ENCODE measurements at regions not wholly inside any gene's neighbourhood (a gene's known extent, or its start where the extent isn't known, plus 50 kb on each side); places are given as distances from the start of the nearest gene placed in this dataset.

DNA sequence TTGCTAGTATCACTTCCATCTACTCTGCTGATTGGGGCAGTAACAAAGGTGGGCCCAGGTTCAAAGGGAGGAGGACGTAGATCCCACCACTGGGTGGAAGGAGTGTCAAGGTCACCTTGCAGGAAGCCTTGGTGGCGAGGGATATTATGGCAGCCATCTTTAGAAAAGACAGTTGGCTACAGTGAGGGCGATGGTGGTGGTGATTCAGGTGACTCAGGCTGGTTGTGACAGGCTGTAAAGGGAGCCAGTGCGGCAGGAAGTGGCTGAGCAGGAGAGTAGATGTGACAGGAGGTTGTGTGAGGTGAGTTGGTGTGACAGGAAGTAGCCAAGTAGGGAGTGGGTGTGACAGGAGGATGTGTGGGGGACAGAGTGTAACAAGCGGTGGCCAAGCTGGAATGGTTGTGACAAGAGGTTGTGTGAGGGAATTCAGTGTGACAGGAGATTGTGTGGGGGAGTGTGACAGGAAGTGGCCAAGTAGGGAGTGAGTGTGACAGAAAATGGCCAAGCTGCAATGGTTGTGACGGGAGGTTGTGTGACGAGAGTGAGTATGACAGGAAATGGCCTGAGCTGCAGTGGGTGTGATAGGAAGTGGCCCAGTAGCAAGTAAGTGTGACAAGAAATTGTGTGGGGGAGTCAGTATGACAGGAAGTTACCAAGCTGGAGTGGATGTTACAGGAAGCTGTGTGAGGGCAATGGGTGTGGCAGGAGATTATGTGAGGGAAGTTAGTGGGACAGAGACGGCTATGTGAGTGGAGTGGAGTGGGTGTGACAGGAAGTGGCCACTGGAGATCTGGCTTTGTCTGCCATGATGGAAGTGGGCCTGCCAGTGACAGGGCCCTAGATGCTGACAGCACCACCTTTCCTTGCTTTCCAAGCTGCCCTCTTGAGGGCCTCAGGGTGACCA, 136.5 kb upstream of the MYL2 start (continued):
- TF ChIP-seq CHD1 (IDR thresholded peaks at IDR 0.05; ENCODE audit: low read depth, low read length) (no peak), SPI1 (IDR thresholded peaks at IDR 0.05; ENCODE audit: borderline replicate concordance, insufficient read depth, low read depth, low read length) (no peak), TCF12 (IDR thresholded peaks at IDR 0.05; ENCODE audit: low read depth, low read length) (no peak), POLR2AphosphoS5 (IDR thresholded peaks at IDR 0.05; ENCODE audit: low read length) (no peak), NR2F1 (conservative IDR thresholded peaks at IDR 0.05) (no peak), EED (IDR thresholded peaks at IDR 0.05; ENCODE audit: low read depth) (no peak), YY1 (IDR thresholded peaks at IDR 0.05; ENCODE audit: low read depth, low read length) (peak; percentile 53; the same call in 1 of the 2 replicates), SRF (IDR thresholded peaks at IDR 0.05; ENCODE audit: low read depth in 2 of 2, low read length in 2 of 2) (peak; percentile 81 to 85), GABPA (IDR thresholded peaks at IDR 0.05; ENCODE audit: low read depth) (peak; percentile 75), PAX8 (IDR thresholded peaks at IDR 0.05) (no peak), ETV6 (conservative IDR thresholded peaks at IDR 0.05 in 1 of 2, IDR thresholded peaks at IDR 0.05 in 1 of 2; ENCODE audit: borderline replicate concordance in 1 of 2, low read depth in 1 of 2) (peak in 1 of 2 experiments; percentile 57; a peak in 2 of 4 replicates), ZZZ3 (IDR thresholded peaks at IDR 0.05; ENCODE audit: control insufficient read depth, insufficient read length, low read depth) (no peak), NBN (IDR thresholded peaks at IDR 0.05) (peak; percentile 59; the same call in 1 of the 2 replicates), MYC (IDR thresholded peaks at IDR 0.05; ENCODE audit: insufficient read depth, insufficient read length, insufficient replicate concordance, low read length, severe bottlenecking) (no peak), WRNIP1 (IDR thresholded peaks at IDR 0.05; ENCODE audit: borderline replicate concordance, low read depth, low read length) (no peak), TARDBP (IDR thresholded peaks at IDR 0.05; ENCODE audit: borderline replicate concordance) (no peak), MTA3 (IDR thresholded peaks at IDR 0.05; ENCODE audit: borderline replicate concordance, low read length) (no peak; the same call in 1 of the 2 replicates), ZNF217 (IDR thresholded peaks at IDR 0.05) (no peak)
- TF ChIP-seq, protein P1, sequence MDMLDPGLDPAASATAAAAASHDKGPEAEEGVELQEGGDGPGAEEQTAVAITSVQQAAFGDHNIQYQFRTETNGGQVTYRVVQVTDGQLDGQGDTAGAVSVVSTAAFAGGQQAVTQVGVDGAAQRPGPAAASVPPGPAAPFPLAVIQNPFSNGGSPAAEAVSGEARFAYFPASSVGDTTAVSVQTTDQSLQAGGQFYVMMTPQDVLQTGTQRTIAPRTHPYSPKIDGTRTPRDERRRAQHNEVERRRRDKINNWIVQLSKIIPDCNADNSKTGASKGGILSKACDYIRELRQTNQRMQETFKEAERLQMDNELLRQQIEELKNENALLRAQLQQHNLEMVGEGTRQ (IDR thresholded peaks at IDR 0.05; ENCODE audit: borderline replicate concordance, low read depth, low read length), result no peak
- TF ChIP-seq, protein P2, sequence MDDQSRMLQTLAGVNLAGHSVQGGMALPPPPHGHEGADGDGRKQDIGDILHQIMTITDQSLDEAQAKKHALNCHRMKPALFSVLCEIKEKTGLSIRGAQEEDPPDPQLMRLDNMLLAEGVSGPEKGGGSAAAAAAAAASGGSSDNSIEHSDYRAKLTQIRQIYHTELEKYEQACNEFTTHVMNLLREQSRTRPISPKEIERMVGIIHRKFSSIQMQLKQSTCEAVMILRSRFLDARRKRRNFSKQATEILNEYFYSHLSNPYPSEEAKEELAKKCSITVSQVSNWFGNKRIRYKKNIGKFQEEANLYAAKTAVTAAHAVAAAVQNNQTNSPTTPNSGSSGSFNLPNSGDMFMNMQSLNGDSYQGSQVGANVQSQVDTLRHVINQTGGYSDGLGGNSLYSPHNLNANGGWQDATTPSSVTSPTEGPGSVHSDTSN (IDR thresholded peaks at IDR 0.05; ENCODE audit: insufficient replicate concordance, low read depth, low read length), result no peak
- TF ChIP-seq, protein P3, sequence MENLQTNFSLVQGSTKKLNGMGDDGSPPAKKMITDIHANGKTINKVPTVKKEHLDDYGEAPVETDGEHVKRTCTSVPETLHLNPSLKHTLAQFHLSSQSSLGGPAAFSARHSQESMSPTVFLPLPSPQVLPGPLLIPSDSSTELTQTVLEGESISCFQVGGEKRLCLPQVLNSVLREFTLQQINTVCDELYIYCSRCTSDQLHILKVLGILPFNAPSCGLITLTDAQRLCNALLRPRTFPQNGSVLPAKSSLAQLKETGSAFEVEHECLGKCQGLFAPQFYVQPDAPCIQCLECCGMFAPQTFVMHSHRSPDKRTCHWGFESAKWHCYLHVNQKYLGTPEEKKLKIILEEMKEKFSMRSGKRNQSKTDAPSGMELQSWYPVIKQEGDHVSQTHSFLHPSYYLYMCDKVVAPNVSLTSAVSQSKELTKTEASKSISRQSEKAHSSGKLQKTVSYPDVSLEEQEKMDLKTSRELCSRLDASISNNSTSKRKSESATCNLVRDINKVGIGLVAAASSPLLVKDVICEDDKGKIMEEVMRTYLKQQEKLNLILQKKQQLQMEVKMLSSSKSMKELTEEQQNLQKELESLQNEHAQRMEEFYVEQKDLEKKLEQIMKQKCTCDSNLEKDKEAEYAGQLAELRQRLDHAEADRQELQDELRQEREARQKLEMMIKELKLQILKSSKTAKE (IDR thresholded peaks at IDR 0.05; ENCODE audit: low read depth, poor library complexity, severe bottlenecking), result no peak
- TF ChIP-seq, protein P4, sequence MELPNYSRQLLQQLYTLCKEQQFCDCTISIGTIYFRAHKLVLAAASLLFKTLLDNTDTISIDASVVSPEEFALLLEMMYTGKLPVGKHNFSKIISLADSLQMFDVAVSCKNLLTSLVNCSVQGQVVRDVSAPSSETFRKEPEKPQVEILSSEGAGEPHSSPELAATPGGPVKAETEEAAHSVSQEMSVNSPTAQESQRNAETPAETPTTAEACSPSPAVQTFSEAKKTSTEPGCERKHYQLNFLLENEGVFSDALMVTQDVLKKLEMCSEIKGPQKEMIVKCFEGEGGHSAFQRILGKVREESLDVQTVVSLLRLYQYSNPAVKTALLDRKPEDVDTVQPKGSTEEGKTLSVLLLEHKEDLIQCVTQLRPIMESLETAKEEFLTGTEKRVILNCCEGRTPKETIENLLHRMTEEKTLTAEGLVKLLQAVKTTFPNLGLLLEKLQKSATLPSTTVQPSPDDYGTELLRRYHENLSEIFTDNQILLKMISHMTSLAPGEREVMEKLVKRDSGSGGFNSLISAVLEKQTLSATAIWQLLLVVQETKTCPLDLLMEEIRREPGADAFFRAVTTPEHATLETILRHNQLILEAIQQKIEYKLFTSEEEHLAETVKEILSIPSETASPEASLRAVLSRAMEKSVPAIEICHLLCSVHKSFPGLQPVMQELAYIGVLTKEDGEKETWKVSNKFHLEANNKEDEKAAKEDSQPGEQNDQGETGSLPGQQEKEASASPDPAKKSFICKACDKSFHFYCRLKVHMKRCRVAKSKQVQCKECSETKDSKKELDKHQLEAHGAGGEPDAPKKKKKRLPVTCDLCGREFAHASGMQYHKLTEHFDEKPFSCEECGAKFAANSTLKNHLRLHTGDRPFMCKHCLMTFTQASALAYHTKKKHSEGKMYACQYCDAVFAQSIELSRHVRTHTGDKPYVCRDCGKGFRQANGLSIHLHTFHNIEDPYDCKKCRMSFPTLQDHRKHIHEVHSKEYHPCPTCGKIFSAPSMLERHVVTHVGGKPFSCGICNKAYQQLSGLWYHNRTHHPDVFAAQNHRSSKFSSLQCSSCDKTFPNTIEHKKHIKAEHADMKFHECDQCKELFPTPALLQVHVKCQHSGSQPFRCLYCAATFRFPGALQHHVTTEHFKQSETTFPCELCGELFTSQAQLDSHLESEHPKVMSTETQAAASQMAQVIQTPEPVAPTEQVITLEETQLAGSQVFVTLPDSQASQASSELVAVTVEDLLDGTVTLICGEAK (IDR thresholded peaks at IDR 0.05; ENCODE audit: borderline replicate concordance), result 0 out of 2 replicates have a peak, but pooled peaks have one; percentile 52
